ENCODE measurements at regions not wholly inside any gene's neighbourhood (a gene's known extent, or its start where the extent isn't known, plus 50 kb on each side); places are given as distances from the start of the nearest gene placed in this dataset.
"Not testable (repeated sequence)": the region's sequence is repeated elsewhere in the genome, so short reads cannot be mapped to it uniquely, and the experiment has no call there.

GRCh38 chr2:110323832-110324231 is 111.5 kb upstream of the MTLN start:
- not testable (repeated sequence) for H3K4me1 Mint-ChIP-seq; ATAC-seq (ENCODE audit: low read depth)

DNA sequence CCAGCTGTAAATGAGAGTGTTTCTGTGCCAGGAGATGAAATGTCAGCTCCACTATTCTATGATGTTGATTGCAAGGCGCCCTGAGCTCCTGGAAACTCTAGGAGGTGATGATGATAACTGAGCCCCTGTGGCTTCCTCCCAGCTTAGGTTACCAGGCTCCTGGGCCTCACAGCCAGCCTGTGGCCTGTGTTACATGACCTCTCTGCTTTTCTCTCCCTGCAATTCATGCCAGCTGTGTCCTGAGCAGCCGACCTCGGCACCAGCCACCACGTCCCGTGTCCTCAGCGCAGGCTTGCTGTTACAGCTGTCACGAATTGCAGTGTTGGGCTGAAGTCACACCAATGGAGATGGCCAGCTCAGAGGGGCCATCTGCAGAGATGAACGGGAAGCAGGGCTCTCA is 110.2 kb upstream of the MTLN start:
- H3K4me1 Mint-ChIP-seq; DNase-seq; ATAC-seq (ENCODE audit: low read depth); H3K4me3 Mint-ChIP-seq; H3K27ac Mint-ChIP-seq; POLR2A ChIA-PET; H3K9me3 Mint-ChIP-seq; H3K36me3 Mint-ChIP-seq; H3K27me3 Mint-ChIP-seq: not testable (repeated sequence)

More at GRCh38 chr2:110323832-110324231, 111.5 kb upstream of the MTLN start:
- H3K27ac Mint-ChIP-seq, POLR2A ChIA-PET, H3K4me3 Mint-ChIP-seq, H3K9me3 Mint-ChIP-seq, DNase-seq, H3K36me3 Mint-ChIP-seq, H3K27me3 Mint-ChIP-seq: not testable (repeated sequence)

DNA sequence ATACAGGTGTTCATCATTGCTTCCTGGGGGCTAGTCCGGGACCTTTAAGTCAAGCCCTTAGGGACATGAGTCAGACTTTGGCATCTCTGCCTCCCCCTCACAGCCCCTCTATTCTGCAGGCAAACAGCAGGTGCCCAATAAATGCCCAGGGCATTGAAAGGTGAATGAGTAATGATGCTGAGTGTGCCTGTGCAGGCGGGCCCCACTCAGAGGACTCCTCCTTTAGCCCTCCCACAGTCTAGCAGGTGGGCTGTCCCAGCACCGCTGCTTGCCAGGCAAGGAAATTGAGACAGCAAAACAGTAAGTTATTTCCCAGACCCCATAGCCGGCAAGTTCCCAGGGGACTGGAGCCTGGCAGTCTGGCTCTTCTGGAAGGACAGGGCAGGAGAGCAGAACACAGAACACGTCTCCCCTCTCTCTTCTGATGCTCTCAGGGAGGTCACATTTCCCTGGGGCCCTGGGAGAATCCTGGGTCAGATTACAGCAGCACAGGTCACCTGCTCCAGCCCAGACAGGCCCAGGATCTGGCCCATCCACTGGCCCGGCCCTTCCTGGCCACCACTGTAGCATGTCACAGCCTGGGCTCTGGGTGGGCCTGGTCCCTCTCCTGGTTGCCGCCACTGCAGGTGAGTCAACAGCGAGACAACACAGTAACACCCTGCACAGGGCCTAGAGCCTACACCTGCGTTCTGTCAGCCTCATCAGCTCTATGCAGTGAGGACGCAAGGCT is 108.7 kb upstream of the MTLN start:
- DNase-seq; H3K9me3 Mint-ChIP-seq; H3K4me1 Mint-ChIP-seq; POLR2A ChIA-PET; H3K4me3 Mint-ChIP-seq; H3K36me3 Mint-ChIP-seq; H3K27me3 Mint-ChIP-seq; ATAC-seq (ENCODE audit: low read depth); H3K27ac Mint-ChIP-seq: not testable (repeated sequence)

- ATAC-seq (ENCODE audit: low read depth); DNase-seq; H3K4me3 Mint-ChIP-seq; H3K27ac Mint-ChIP-seq; H3K36me3 Mint-ChIP-seq; POLR2A ChIA-PET; H3K9me3 Mint-ChIP-seq; H3K4me1 Mint-ChIP-seq; H3K27me3 Mint-ChIP-seq: not testable (repeated sequence)
Observed at GRCh38 chr2:110318898-110319297, 106.6 kb upstream of the MTLN start.

DNA sequence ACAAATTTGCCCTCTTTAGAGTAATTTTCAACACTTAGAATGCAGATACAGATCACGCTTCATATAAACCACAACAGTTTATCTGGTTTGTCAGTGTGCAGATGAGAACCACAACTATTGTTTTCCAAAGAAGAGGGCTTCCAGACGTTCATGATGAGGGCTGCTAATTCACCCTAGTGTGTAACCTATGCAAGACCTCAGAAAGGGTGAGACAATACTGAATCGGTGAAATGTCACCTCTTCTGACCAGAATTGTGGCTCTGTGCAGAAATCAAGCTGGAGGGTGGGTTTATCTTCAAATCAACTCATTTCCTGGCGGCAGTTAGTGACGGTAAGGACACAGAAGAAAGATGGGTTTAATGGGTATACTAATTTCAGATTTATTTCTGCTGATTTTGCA is 105.0 kb upstream of the MTLN start:
- ATAC-seq (ENCODE audit: low read depth): peak; percentile 86
- POLR2A ChIA-PET, DNase-seq, H3K27ac Mint-ChIP-seq, H3K27me3 Mint-ChIP-seq, H3K4me3 Mint-ChIP-seq, H3K36me3 Mint-ChIP-seq, H3K9me3 Mint-ChIP-seq, H3K4me1 Mint-ChIP-seq: not testable (repeated sequence)

DNA sequence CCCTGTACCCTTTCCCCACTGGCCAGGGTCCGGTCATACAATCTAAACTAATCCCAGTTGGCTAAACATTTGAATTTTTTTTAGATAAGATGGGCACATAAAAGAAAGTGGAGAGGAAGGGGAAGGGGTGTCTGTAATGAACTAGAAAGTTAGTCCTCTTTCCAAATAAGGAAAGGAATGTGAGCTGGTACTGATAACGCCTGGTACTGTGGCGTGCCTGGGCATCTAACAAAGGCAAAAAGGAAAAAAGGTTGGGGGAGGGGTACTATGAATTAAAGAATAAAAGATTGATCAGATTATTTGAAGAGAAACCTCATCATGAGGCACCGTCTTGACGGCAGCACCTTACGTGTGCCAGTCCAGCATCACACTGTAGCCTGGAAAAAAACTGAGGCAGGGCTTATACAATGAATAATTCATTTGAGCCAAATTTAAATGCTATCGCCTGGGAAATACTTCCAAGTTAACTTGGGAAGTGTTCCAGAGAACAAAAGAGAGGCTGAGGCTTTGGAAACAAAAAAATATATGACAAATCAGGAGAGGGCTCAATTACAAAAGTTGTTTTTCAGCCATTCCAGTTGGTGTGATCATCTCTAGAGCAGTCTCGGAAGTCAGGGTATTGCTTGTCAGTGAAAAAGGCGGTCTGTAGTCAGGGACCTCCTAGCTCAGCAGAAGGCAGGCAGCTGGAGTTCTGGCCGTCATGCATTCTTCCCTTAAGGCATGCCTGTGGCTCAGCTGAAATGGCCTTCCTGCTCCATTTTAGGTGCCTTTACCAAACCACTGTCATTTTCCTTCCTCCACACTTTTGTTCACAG is 103.9 kb upstream of the MTLN start:
- ATAC-seq (ENCODE audit: low read depth); H3K27ac Mint-ChIP-seq; H3K9me3 Mint-ChIP-seq; H3K4me3 Mint-ChIP-seq; H3K27me3 Mint-ChIP-seq; POLR2A ChIA-PET; DNase-seq; H3K36me3 Mint-ChIP-seq; H3K4me1 Mint-ChIP-seq: not testable (repeated sequence)

DNA sequence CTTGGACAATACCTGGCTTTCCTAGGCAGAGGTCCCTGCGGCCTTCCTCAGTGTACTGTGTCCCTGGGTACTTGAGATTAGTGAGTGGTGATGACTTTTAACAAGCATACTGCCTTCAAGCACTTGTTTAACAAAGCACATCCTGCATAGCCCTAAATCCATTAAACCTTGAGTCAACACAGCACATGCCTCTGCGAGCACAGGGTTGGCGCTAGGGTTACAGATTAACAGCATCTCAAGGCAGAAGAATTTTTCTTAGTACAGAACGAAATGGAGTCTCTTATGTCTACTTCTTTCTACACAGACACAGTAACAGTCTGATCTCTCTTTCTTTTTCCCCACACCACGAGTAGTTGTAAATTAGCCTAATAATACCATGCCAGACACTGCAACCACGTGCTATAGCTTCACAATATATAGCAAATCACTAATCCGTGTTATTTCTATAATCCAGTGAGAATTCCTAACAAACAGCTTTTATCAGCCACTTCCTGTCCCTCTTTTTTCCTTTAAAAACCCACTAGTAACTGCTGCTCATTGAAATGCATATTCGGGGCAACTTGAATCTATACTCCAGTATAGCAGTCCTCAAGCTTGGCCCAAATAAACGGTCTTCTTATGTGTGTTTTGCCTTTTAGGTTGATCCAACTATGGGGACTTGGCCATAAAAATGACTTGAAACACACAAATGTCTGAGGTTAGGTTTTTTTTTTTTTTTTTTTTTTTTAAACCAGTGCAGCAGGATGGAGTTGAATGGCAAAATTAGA is 102.9 kb upstream of the MTLN start:
- H3K27ac Mint-ChIP-seq; H3K27me3 Mint-ChIP-seq; H3K9me3 Mint-ChIP-seq; H3K4me3 Mint-ChIP-seq; H3K36me3 Mint-ChIP-seq; POLR2A ChIA-PET; ATAC-seq (ENCODE audit: low read depth); H3K4me1 Mint-ChIP-seq; DNase-seq: not testable (repeated sequence)

DNA sequence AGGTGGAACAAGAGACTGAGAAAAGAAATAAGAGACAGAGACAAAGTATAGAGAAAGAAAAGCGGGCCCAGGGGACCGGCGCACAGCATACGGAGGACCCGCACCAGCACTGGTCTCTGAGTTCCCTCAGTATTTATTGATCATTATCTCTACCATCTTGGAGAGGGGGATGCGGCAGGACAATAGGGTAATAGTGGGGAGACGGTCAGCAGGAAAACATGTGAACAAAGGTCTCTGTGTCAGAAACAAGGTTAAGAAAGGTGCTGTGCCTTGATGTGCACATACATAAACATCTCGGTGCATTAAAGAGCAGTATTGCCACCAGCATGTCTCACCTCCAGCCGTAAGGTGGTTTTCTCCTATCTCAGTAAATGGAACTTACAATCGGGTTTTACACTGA is 102.1 kb upstream of the MTLN start:
- H3K27me3 Mint-ChIP-seq; H3K27ac Mint-ChIP-seq; ATAC-seq (ENCODE audit: low read depth); H3K4me1 Mint-ChIP-seq; DNase-seq; H3K36me3 Mint-ChIP-seq; H3K4me3 Mint-ChIP-seq; H3K9me3 Mint-ChIP-seq; POLR2A ChIA-PET: not testable (repeated sequence)

DNA sequence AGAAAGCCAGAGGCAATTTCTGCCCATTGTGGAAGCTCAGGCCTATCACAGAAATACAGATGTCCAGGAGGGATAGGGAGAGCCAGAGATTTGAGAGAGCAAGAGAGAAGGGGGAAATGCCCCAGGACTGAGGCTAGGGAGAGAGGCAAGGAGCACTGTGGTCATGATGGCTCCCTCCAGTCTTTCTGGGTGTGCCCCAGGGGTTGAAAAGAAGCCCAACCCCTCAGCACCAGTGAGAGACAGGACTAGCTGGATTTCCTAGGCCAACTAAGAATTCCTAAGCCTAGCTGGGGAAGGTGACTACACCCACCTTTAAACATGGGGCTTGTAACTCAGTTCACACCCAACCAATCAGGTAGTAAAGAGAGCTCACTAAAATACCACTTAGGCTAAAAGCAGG is 100.7 kb upstream of the MTLN start:
- POLR2A ChIA-PET; ATAC-seq (ENCODE audit: low read depth); DNase-seq; H3K9me3 Mint-ChIP-seq; H3K4me1 Mint-ChIP-seq; H3K27ac Mint-ChIP-seq; H3K36me3 Mint-ChIP-seq; H3K4me3 Mint-ChIP-seq; H3K27me3 Mint-ChIP-seq: not testable (repeated sequence)

GRCh38 chr2:110311713-110312444 is 99.5 kb upstream of the MTLN start:
- H3K27ac Mint-ChIP-seq; H3K27me3 Mint-ChIP-seq; ATAC-seq (ENCODE audit: low read depth); H3K36me3 Mint-ChIP-seq; H3K9me3 Mint-ChIP-seq; POLR2A ChIA-PET; H3K4me3 Mint-ChIP-seq; H3K4me1 Mint-ChIP-seq; DNase-seq: not testable (repeated sequence)

DNA sequence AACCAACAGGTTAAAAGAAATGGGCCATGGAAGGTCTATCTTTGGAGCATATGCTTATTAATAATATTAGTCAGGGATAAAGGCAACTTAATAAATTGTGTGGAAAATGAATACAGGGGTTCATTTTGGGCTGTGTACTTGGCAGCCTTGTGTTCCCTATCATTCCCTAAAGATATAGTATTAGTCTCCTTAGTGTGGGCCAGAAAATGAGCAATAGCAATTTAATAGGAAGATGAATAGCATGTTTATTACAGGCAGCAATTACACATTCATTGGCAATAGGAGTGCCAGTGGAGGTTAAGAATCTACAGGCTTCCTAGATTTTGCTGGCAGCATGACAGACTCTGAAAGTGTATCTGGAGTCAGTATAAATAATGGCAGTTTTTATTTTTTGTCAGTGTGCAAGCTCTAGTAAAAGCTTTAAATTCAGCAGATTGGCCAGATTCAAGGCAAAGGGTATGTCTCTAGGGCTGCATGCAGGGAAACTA is 98.7 kb upstream of the MTLN start:
- H3K9me3 Mint-ChIP-seq; ATAC-seq (ENCODE audit: low read depth); H3K27ac Mint-ChIP-seq; H3K36me3 Mint-ChIP-seq; H3K27me3 Mint-ChIP-seq; H3K4me3 Mint-ChIP-seq; H3K4me1 Mint-ChIP-seq; POLR2A ChIA-PET; DNase-seq: not testable (repeated sequence)

- POLR2A ChIA-PET; H3K36me3 Mint-ChIP-seq; ATAC-seq (ENCODE audit: low read depth); H3K9me3 Mint-ChIP-seq; H3K27ac Mint-ChIP-seq; H3K4me3 Mint-ChIP-seq; DNase-seq; H3K27me3 Mint-ChIP-seq; H3K4me1 Mint-ChIP-seq: not testable (repeated sequence)
Observed at GRCh38 chr2:110308728-110309127, 96.4 kb upstream of the MTLN start.

- ATAC-seq (ENCODE audit: low read depth); DNase-seq; H3K27ac Mint-ChIP-seq; H3K9me3 Mint-ChIP-seq; H3K36me3 Mint-ChIP-seq; POLR2A ChIA-PET; H3K4me3 Mint-ChIP-seq; H3K27me3 Mint-ChIP-seq; H3K4me1 Mint-ChIP-seq: not testable (repeated sequence)
Observed at GRCh38 chr2:110292807-110293206, 80.5 kb upstream of the MTLN start.
